GM12878 (cell line): ENCODE measurements at regions not wholly inside any gene's neighbourhood (a gene's known extent, or its start where the extent isn't known, plus 50 kb on each side); places are given as distances from the start of the nearest gene placed in this dataset.

Source experiments
- BCL11A ChIP-seq: IDR thresholded peaks from 2 replicates; pipeline ENCODE4 v1.6.1; 2011; ENCODE audit warnings: low read depth, low read length
- BMI1 ChIP-seq: fragments of 450-650 bp; IDR thresholded peaks from 2 replicates; pipeline ENCODE4 v1.6.1; 2016; ENCODE audit warnings: mild to moderate bottlenecking, moderate library complexity, borderline replicate concordance
- ETV6 ChIP-seq, 2 experiments: fragments of 450-650 bp in 1 of 2; IDR thresholded peaks in 1 of 2; conservative IDR thresholded peaks in 1 of 2; 2 replicates each; pipeline ENCODE4 v1.6.1; 2014; ENCODE audit warnings: antibody characterized with exemption in 1 of 2, borderline replicate concordance in 1 of 2, low read depth in 1 of 2, mild to moderate bottlenecking in 1 of 2, moderate library complexity in 1 of 2
- EZH2 ChIP-seq: IDR thresholded peaks from 2 replicates; pipeline ENCODE4 v1.6.1; 2012; ENCODE audit warnings: low read depth, mild to moderate bottlenecking, control low read depth, inconsistent platforms, low read length, borderline replicate concordance; ENCODE audit not compliant: control insufficient read depth
- FOS ChIP-seq: IDR thresholded peaks from 3 replicates; pipeline ENCODE4 v1.6.1; 2011; ENCODE audit warnings: borderline replicate concordance; ENCODE audit not compliant: insufficient read length; ENCODE audit errors: extremely low read depth
- GABPA ChIP-seq: IDR thresholded peaks from 2 replicates; pipeline ENCODE4 v1.6.1; 2014; ENCODE audit warnings: antibody characterized with exemption, low read depth, mild to moderate bottlenecking, inconsistent platforms
- HDGF ChIP-seq: fragments of 450-650 bp; IDR thresholded peaks from 2 replicates; pipeline ENCODE4 v1.6.1; 2016; ENCODE audit warnings: antibody characterized with exemption
- IRF4 ChIP-seq: IDR thresholded peaks from 2 replicates; pipeline ENCODE4 v1.6.1; 2011; ENCODE audit warnings: low read depth, low read length
- KLF5 ChIP-seq: fragments of 450-650 bp; IDR thresholded peaks from 2 replicates; pipeline ENCODE4 v1.6.1; 2014; ENCODE audit warnings: mild to moderate bottlenecking; ENCODE audit not compliant: partially characterized antibody
- MEF2A ChIP-seq: IDR thresholded peaks from 2 replicates; pipeline ENCODE4 v1.6.1; 2011; ENCODE audit warnings: low read depth, mild to moderate bottlenecking, low read length, moderate library complexity; ENCODE audit not compliant: insufficient read depth
- MYC ChIP-seq: IDR thresholded peaks from 2 replicates; pipeline ENCODE4 v1.6.1; 2011; ENCODE audit warnings: mild to moderate bottlenecking, low read length, moderate library complexity, inconsistent platforms; ENCODE audit not compliant: insufficient read depth, insufficient replicate concordance, insufficient read length, severe bottlenecking
- NFIC ChIP-seq: IDR thresholded peaks from 2 replicates; pipeline ENCODE4 v1.6.1; 2012; ENCODE audit warnings: low read depth, mild to moderate bottlenecking, inconsistent platforms, low read length, moderate library complexity
- SMAD1 ChIP-seq: fragments of 450-650 bp; IDR thresholded peaks from 2 replicates; pipeline ENCODE4 v1.6.1; 2018; ENCODE audit warnings: mild to moderate bottlenecking, low read depth; ENCODE audit not compliant: partially characterized antibody
- SREBF1 ChIP-seq: IDR thresholded peaks from 2 replicates; pipeline ENCODE4 v1.6.1; 2012; ENCODE audit warnings: mild to moderate bottlenecking, low read length
- TAF1 ChIP-seq: IDR thresholded peaks from 2 replicates; pipeline ENCODE4 v1.6.1; 2011; ENCODE audit warnings: mild to moderate bottlenecking, low read depth, low read length, borderline replicate concordance
- YBX1 ChIP-seq: fragments of 450-650 bp; IDR thresholded peaks from 2 replicates; pipeline ENCODE4 v1.6.1; 2016; ENCODE audit warnings: antibody characterized with exemption
- ZBTB4 ChIP-seq: fragments of 450-650 bp; formaldehyde crosslinking; IDR thresholded peaks from 2 replicates; pipeline ENCODE4 v1.4.0; 2022; ENCODE audit warnings: mild to moderate bottlenecking, moderate library complexity
- ZBTB40 ChIP-seq: fragments of 450-650 bp; IDR thresholded peaks from 2 replicates; pipeline ENCODE4 v1.6.1; 2016; ENCODE audit warnings: mild to moderate bottlenecking, moderate library complexity, borderline replicate concordance
- TF ChIP-seq, protein P1 (sequence below): fragments of 150-350 bp; IDR thresholded peaks from 2 replicates; pipeline ENCODE4 v1.6.1; 2014; ENCODE audit warnings: mild to moderate bottlenecking, low read depth, low read length
- TF ChIP-seq, protein P2 (sequence below): fragments of 450-650 bp; IDR thresholded peaks from 2 replicates; pipeline ENCODE4 v1.6.1; 2014; ENCODE audit warnings: mild to moderate bottlenecking

DNA sequence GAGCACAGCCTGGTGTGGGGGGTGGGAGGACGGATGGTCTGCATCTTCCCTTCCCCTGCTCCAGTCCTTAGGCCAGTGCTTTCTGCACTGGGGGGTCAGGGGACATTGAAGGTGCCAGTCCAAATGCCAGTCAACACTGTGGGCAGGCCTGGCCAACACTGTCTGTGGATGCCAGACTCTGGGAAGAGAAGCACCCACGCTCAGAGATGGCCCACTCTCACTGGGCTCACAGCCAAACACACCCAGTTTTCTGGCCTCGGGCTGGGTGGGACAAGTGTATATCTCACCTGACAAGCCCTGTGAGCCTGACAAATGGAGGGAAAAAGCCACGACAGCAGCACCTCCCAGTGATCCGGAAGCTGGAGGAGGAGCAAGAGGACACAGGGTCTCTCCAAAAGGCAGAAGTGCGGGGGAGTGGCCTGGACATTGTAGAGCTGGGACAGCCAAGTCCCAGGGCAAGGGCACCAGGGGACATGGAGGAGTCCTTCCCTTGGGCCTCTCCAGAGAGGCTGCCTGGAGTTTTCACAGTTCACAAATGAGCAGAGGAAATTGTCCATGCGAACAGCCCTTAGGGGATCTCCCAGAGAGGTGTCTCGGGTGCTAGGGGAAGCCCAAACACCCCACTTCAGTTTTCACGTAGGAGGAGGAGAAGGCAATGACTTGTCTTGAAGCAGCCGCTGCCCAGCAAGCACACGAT is 79.3 kb downstream of the SDC1 start (continued):
- peak; percentile 61; the same call in 1 of the 2 replicates for TF ChIP-seq TAF1
- peak; percentile 83; the same call in 1 of the 2 replicates for TF ChIP-seq HDGF
- TF ChIP-seq, protein P1, sequence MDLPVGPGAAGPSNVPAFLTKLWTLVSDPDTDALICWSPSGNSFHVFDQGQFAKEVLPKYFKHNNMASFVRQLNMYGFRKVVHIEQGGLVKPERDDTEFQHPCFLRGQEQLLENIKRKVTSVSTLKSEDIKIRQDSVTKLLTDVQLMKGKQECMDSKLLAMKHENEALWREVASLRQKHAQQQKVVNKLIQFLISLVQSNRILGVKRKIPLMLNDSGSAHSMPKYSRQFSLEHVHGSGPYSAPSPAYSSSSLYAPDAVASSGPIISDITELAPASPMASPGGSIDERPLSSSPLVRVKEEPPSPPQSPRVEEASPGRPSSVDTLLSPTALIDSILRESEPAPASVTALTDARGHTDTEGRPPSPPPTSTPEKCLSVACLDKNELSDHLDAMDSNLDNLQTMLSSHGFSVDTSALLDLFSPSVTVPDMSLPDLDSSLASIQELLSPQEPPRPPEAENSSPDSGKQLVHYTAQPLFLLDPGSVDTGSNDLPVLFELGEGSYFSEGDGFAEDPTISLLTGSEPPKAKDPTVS: no peak
- TF ChIP-seq YBX1: no peak
- no peak for TF ChIP-seq SREBF1
- TF ChIP-seq BMI1: no peak
- peak; percentile 63 for TF ChIP-seq SMAD1
- TF ChIP-seq GABPA: no peak
- TF ChIP-seq EZH2: no peak
- peak; percentile 56; the same call in 1 of the 2 replicates for TF ChIP-seq NFIC
- no peak for TF ChIP-seq ZBTB4 (CRISPR knock-in tag)
- TF ChIP-seq, protein P2, sequence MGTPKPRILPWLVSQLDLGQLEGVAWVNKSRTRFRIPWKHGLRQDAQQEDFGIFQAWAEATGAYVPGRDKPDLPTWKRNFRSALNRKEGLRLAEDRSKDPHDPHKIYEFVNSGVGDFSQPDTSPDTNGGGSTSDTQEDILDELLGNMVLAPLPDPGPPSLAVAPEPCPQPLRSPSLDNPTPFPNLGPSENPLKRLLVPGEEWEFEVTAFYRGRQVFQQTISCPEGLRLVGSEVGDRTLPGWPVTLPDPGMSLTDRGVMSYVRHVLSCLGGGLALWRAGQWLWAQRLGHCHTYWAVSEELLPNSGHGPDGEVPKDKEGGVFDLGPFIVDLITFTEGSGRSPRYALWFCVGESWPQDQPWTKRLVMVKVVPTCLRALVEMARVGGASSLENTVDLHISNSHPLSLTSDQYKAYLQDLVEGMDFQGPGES: no peak
- TF ChIP-seq BCL11A: peak; percentile 69
- TF ChIP-seq ETV6 (conservative IDR thresholded peaks at IDR 0.05 in 1 of 2, IDR thresholded peaks at IDR 0.05 in 1 of 2; ENCODE audit: borderline replicate concordance in 1 of 2, low read depth in 1 of 2): no peak
- TF ChIP-seq MYC: no peak
- no peak for TF ChIP-seq FOS
- no peak for TF ChIP-seq IRF4
- TF ChIP-seq MEF2A: 0 out of 2 replicates have a peak, but pooled peaks have one; percentile 4
- TF ChIP-seq KLF5: no peak
- TF ChIP-seq ZBTB40: no peak
